Omental fat pad (tissue), 3 donors: ENCODE measurements at regions not wholly inside any gene's neighbourhood (a gene's known extent, or its start where the extent isn't known, plus 50 kb on each side); places are given as distances from the start of the nearest gene placed in this dataset.

Source experiments
- ATAC-seq: fragments of 150-250 bp; one replicate; pipeline ENCODE4 v1.9.1; 2016; ENCODE audit warnings: mild to moderate bottlenecking, moderate library complexity; ENCODE audit not compliant: low FRiP score
- DNase-seq: peaks from one replicate; pipeline ENCODE4 v3.0.0-alpha.2; 2019; ENCODE audit warnings: low spot score
- CTCF ChIP-seq, 3 donors: fragments of 450-650 bp; IDR thresholded peaks; one replicate each; pipeline ENCODE4 v1.5.1; 2016 to 2017; ENCODE audit warnings: antibody characterized with exemption in 3 of 3, mild to moderate bottlenecking in 3 of 3, moderate library complexity in 2 of 3

- DNase-seq = no peak
- TF ChIP-seq CTCF (IDR thresholded peaks at IDR 0.05) = no peak
- ATAC-seq = peak; percentile 86
Observed at GRCh38 chr4:81631958-81632441, 160.3 kb upstream of the RASGEF1B start.

- DNase-seq (no peak), ATAC-seq (no peak)
- no peak for TF ChIP-seq CTCF (IDR thresholded peaks at IDR 0.05)
Observed at GRCh38 chr4:81629366-81629765, 157.7 kb upstream of the RASGEF1B start.

GRCh38 chr4:81628489-81628888 lies 156.8 kb upstream of the RASGEF1B start:
- DNase-seq (no peak), ATAC-seq (no peak)
- TF ChIP-seq CTCF (IDR thresholded peaks at IDR 0.05) = no peak

GRCh38 chr4:81627590-81627989 lies 155.9 kb upstream of the RASGEF1B start:
- DNase-seq (no peak), ATAC-seq (no peak)
- TF ChIP-seq CTCF (IDR thresholded peaks at IDR 0.05) = no peak

- ATAC-seq = no peak
- no peak for TF ChIP-seq CTCF (IDR thresholded peaks at IDR 0.05)
- no peak for DNase-seq
Observed at GRCh38 chr4:81626851-81627250, 155.1 kb upstream of the RASGEF1B start.

- TF ChIP-seq CTCF (IDR thresholded peaks at IDR 0.05) = no peak
- DNase-seq (no peak), ATAC-seq (no peak)
Observed at GRCh38 chr4:81625422-81626417, 154.0 kb upstream of the RASGEF1B start.

GRCh38 chr4:81623434-81623833 lies 151.7 kb upstream of the RASGEF1B start:
- ATAC-seq = no peak
- no peak for TF ChIP-seq CTCF (IDR thresholded peaks at IDR 0.05)

More at GRCh38 chr4:81623434-81623833, 151.7 kb upstream of the RASGEF1B start:
- no peak for DNase-seq
